Sigmoid colon (tissue), 4 donors: ENCODE measurements at regions not wholly inside any gene's neighbourhood (a gene's known extent, or its start where the extent isn't known, plus 50 kb on each side); places are given as distances from the start of the nearest gene placed in this dataset.
"Not testable (repeated sequence)": the region's sequence is repeated elsewhere in the genome, so short reads cannot be mapped to it uniquely, and the experiment has no call there.

Source experiments
- CTCF ChIP-seq, 4 experiments: fragments of 450-650 bp in 3 of 4; fragments of 200-600 bp in 1 of 4; IDR thresholded peaks; one replicate each; pipeline ENCODE4 v1.5.1; 2016 to 2019; ENCODE audit warnings: antibody characterized with exemption in 4 of 4, mild to moderate bottlenecking in 3 of 4, moderate library complexity in 2 of 4
- EP300 ChIP-seq, 4 donors: sonication (generic); formaldehyde crosslinking; IDR thresholded peaks; one replicate each; pipeline ENCODE4 v1.6.1; 2017; ENCODE audit warnings: antibody characterized with exemption in 4 of 4
- POLR2A ChIP-seq, 2 donors: fragments of 450-650 bp; IDR thresholded peaks; one replicate each; pipeline ENCODE4 v1.6.1; 2016; ENCODE audit warnings: antibody characterized with exemption in 2 of 2, mild to moderate bottlenecking in 2 of 2, moderate library complexity in 2 of 2

- TF ChIP-seq CTCF, POLR2A, EP300 (IDR thresholded peaks at IDR 0.05): not testable (repeated sequence)
Observed at GRCh38 chr9:97153160-97153559, 114.2 kb upstream of the CTSV start.
